Kidney (tissue), 10 donors: ENCODE measurements at regions not wholly inside any gene's neighbourhood (a gene's known extent, or its start where the extent isn't known, plus 50 kb on each side); places are given as distances from the start of the nearest gene placed in this dataset.
"Not testable (repeated sequence)": the region's sequence is repeated elsewhere in the genome, so short reads cannot be mapped to it uniquely, and the experiment has no call there.

Experiments used
- DNase-seq, 5 donors: peaks; one replicate each; pipeline ENCODE4 v3.0.0-alpha.2; 2013 to 2020
- FAIRE-seq: peaks from 2 replicates; lab custom pipeline; 2012; peaks lifted over from hg19 to GRCh38; lab: Jason Lieb, UNC
- H3K27ac ChIP-seq, 2 donors: one replicate each; pipeline ENCODE4 v1.7.0; 2013; ENCODE audit warnings: low read depth in 2 of 2, low read length in 2 of 2, inconsistent platforms in 1 of 2
- H3K27me3 ChIP-seq: one replicate; pipeline ENCODE4 v1.7.1; 2013; ENCODE audit warnings: low read length, inconsistent platforms; ENCODE audit not compliant: control insufficient read depth, insufficient read depth
- H3K36me3 ChIP-seq, 3 donors: one replicate each; pipeline versions ENCODE4 v1.7.0 to v1.7.1; 2013; ENCODE audit warnings: low read length in 3 of 3, control low read depth in 1 of 3, inconsistent platforms in 1 of 3; ENCODE audit not compliant: insufficient read depth in 3 of 3, control insufficient read depth in 2 of 3
- H3K4me1 ChIP-seq, 3 donors: one replicate each; pipeline versions ENCODE4 v1.7.0 to v1.7.1; 2013; ENCODE audit warnings: low read length in 3 of 3, inconsistent platforms in 1 of 3, low read depth in 1 of 3; ENCODE audit not compliant: control insufficient read depth in 2 of 3, insufficient read depth in 2 of 3
- H3K4me3 ChIP-seq, 3 donors: one replicate each; pipeline versions ENCODE4 v1.7.0 to v1.8.1; 2013; ENCODE audit warnings: low read length in 3 of 3, control low read depth in 1 of 3, inconsistent platforms in 1 of 3
- H3K9ac ChIP-seq, 3 donors: one replicate each; pipeline versions ENCODE4 v1.7.0 to v1.7.1; 2013; ENCODE audit warnings: low read length in 3 of 3, control low read depth in 1 of 3, inconsistent platforms in 1 of 3
- H3K9me3 ChIP-seq, 3 donors: one replicate each; pipeline versions ENCODE4 v1.7.0 to v1.7.1; 2013; ENCODE audit warnings: low read length in 3 of 3, control low read depth in 1 of 3, inconsistent platforms in 1 of 3; ENCODE audit not compliant: control insufficient read depth in 2 of 3, insufficient read depth in 1 of 3
- intact Hi-C: fragments of 100-400 bp; cut with DNase I; formaldehyde crosslinking; loops from one replicate; pipeline ENCODE4 v1.11.1; 2022
- donor health status: control.
- donor health status: control.
- donor health status: DM: yes; HTN: yes; CAD: no.
- donor health status: Normal renal cell carcinoma (clear cell type).

DNA sequence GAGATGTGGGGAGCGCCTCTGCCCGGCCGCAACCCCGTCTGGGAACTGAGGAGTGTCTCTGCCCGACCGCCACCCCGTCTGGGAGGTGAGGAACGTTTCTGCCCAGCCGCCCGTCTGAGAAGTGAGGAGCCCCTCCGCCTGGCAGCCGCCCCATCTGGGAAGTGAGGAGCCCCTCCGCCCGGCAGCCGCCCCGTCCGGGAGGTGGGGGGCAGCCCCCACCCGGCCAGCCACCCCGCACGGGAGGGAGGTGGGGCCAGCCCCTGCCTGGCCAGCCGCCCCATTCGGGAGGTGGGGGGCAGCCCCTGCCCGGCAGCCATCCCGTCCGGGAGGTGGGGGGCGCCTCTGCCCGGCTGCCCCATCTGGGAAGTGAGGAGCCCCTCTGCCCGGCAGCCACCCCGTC, 137.7 kb downstream of the KBTBD2 start:
- H3K27me3 ChIP-seq, H3K4me3 ChIP-seq, H3K9me3 ChIP-seq, H3K27ac ChIP-seq, FAIRE-seq, DNase-seq, H3K9ac ChIP-seq, H3K4me1 ChIP-seq, intact Hi-C loops, H3K36me3 ChIP-seq: not testable (repeated sequence)

DNA sequence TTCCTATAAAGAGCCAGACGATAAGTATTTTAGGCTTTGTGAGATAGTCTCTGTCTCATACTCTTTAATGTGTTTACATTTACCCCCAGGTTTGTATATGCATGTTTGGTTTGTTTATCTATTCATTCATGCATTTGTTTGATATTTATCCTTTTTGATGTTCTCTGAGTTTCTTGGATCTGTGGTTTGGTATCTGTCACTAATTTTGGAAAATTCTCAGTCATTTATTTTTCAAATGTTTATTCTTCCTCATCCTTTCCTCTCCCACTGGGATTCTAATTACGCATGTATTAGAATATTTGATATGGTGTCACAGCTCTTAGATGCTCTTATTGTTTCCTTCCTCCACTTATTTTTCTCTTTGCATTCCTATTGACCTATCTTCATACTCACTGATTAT, 143.2 kb downstream of the KBTBD2 start:
- intact Hi-C loops, FAIRE-seq, H3K9me3 ChIP-seq: not testable (repeated sequence)

DNA sequence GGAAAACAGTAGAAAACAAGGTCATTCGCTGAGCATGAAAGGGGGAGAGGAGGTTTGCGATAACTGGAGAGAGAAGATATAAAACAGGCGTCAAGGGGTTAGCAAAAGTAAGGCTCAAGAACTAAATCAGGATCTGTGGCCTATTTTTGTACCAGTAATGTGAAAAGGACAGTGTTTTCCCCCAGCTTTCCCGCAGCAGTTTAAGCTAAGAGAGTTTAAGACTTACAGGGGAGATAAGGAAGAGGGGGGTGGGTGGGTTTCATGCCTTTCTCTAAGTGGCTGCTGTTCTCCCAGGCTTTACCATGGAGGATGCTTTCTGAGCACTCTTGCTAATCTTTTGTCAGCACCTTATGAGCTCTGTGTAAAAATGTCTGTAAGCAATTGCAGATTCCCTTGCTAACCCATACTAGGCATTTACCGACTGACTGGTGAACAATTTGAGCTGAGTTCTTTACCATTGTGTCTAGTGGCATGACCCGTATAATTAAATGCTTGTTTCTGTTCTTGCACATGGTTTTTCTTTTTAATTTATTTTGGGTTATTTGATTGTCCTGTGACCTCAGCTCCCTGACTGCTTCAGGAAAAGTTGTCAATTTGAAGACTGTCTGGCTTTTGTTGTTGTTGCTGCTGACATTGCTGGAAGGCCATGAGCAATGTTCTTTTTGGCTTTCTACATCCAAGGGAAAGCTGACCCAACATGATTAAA, 144.0 kb downstream of the KBTBD2 start:
- FAIRE-seq, H3K9ac ChIP-seq, intact Hi-C loops, H3K36me3 ChIP-seq, DNase-seq, H3K27me3 ChIP-seq, H3K9me3 ChIP-seq, H3K4me3 ChIP-seq, H3K27ac ChIP-seq, H3K4me1 ChIP-seq: not testable (repeated sequence)

More for the DNA sequence above, 143.2 kb downstream of the KBTBD2 start:
- not testable (repeated sequence) for H3K36me3 ChIP-seq, H3K4me1 ChIP-seq, H3K4me3 ChIP-seq, H3K27ac ChIP-seq, DNase-seq, H3K27me3 ChIP-seq, H3K9ac ChIP-seq

GRCh38 chr7:32741853-32742476, 149.6 kb downstream of the KBTBD2 start:
- H3K36me3 ChIP-seq, H3K9ac ChIP-seq, FAIRE-seq, DNase-seq, H3K4me1 ChIP-seq, H3K9me3 ChIP-seq, intact Hi-C loops, H3K27me3 ChIP-seq, H3K4me3 ChIP-seq, H3K27ac ChIP-seq: not testable (repeated sequence)

DNA sequence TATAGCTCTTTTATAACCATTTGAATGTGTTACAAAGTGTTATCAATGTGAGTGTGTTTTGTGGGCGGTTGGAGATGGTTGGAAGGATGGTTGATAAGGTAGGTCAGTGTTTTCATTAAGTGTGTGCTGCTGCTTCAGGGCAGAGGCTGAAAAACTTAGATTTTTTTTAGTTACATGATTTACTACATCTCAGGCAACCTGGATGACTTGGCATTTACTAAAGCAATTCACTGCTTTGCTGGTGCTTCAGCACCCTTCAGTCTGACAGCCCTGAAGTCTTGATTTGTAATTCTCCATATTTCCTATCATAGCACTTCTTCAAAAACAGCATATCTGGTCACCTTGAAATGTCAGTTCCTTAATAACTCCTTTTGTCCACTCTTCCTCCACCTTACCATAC, 151.8 kb downstream of the KBTBD2 start:
- H3K4me1 ChIP-seq, DNase-seq, H3K36me3 ChIP-seq, H3K4me3 ChIP-seq, H3K9me3 ChIP-seq, FAIRE-seq, H3K27me3 ChIP-seq, H3K27ac ChIP-seq, H3K9ac ChIP-seq, intact Hi-C loops: not testable (repeated sequence)

GRCh38 chr7:32738390-32738789, 153.2 kb downstream of the KBTBD2 start:
- DNase-seq, FAIRE-seq, H3K27me3 ChIP-seq, H3K4me1 ChIP-seq, H3K9me3 ChIP-seq, H3K27ac ChIP-seq, intact Hi-C loops, H3K36me3 ChIP-seq, H3K9ac ChIP-seq, H3K4me3 ChIP-seq: not testable (repeated sequence)

GRCh38 chr7:32732767-32733166, 158.8 kb downstream of the KBTBD2 start:
- H3K4me1 ChIP-seq, H3K27me3 ChIP-seq, H3K4me3 ChIP-seq, H3K27ac ChIP-seq, H3K36me3 ChIP-seq, FAIRE-seq, intact Hi-C loops, DNase-seq, H3K9ac ChIP-seq, H3K9me3 ChIP-seq: not testable (repeated sequence)

DNA sequence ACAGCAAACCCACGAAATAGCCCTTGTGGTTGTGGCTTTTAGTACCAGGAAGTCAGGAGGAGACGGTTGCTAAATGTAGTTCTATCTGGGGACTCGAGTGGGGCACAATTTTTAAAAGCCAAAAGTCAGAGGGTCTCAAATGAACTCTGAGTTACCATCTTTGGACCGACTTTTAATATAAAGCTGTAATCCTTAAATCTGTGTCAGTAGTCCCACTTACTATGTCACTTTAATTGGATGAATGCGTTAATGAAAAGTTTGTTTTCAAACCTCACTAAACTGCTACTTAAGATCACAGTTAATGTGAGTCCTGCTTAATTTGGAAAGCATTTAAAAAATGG, 162.3 kb downstream of the KBTBD2 start:
- H3K36me3 ChIP-seq, H3K4me1 ChIP-seq, H3K27me3 ChIP-seq, FAIRE-seq, H3K9me3 ChIP-seq, intact Hi-C loops, H3K9ac ChIP-seq, H3K27ac ChIP-seq: not testable (repeated sequence)
- peak in 2 of 5 donors; percentile 7 to 27 for DNase-seq
- H3K4me3 ChIP-seq, result peak overlapping the region in 2 of 3 donors; percentile 42 to 59
